ENCODE measurements at regions not wholly inside any gene's neighbourhood (a gene's known extent, or its start where the extent isn't known, plus 50 kb on each side); places are given as distances from the start of the nearest gene placed in this dataset.

DNA sequence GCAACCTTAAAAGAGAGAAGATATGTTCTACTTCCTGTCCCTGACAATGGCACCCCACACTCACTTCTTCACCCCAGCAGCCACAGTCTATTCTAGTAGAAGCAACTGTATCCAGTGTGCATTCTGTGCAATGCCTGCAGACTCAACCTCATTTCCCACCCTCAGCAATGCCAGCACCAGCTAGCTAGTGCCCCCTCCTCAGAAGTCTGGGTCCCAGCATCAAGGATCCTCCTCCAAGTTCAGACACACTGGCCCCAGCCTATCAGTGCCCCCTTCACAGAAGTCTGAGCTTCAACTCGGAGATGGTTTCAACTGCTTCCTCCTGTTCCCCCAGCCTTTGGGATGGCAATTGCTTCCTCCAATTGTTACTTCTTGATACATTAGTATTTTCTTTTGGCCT lies 268.3 kb downstream of the MEX3B start:
- TF ChIP-seq CTCF (IDR thresholded peaks at IDR 0.05; ENCODE audit: borderline replicate concordance, extremely low read depth, low read length, poor library complexity, severe bottlenecking) (no peak), EZH2 (IDR thresholded peaks at IDR 0.05; ENCODE audit: borderline replicate concordance, low read depth, low read length, severe bottlenecking) (no peak)

Measured in DND-41 (cell line).